HepG2 (cell line): ENCODE measurements at regions not wholly inside any gene's neighbourhood (a gene's known extent, or its start where the extent isn't known, plus 50 kb on each side); places are given as distances from the start of the nearest gene placed in this dataset.

Source experiments
- KDM2A ChIP-seq: sonication (generic); formaldehyde crosslinking; IDR thresholded peaks from 2 replicates; pipeline ENCODE4 v1.4.0; 2020; ENCODE audit warnings: low read depth, missing genetic modification reagents, borderline replicate concordance
- KMT2B ChIP-seq: IDR thresholded peaks from 2 replicates; pipeline ENCODE4 v1.6.1; 2016; ENCODE audit warnings: missing genetic modification reagents, missing compliant biosample characterization
- MIER3 ChIP-seq: IDR thresholded peaks from 2 replicates; pipeline ENCODE4 v1.6.1; 2016; ENCODE audit warnings: missing compliant biosample characterization, borderline replicate concordance
- PRPF4 ChIP-seq: fragments of 200-400 bp; formaldehyde crosslinking; IDR thresholded peaks from 2 replicates; pipeline ENCODE4 v1.6.1; 2016; ENCODE audit warnings: low read length, low read depth; ENCODE audit not compliant: poor library complexity, severe bottlenecking
- RCOR2 ChIP-seq: IDR thresholded peaks from 2 replicates; pipeline ENCODE4 v1.6.1; 2016; ENCODE audit warnings: missing biosample characterization, missing genetic modification reagents
- SIN3B ChIP-seq: fragments of 150-350 bp; IDR thresholded peaks from 2 replicates; pipeline ENCODE4 v1.6.1; 2014; ENCODE audit warnings: low read length
- TEAD3 ChIP-seq: optimal IDR thresholded peaks from 2 replicates; pipeline ENCODE3; 2016; ENCODE audit warnings: borderline replicate concordance
- ZBTB38 ChIP-seq: sonication (generic); formaldehyde crosslinking; IDR thresholded peaks from 2 replicates; pipeline ENCODE4 v1.5.1; 2020; ENCODE audit warnings: mild to moderate bottlenecking, missing genetic modification reagents
- ZFP41 ChIP-seq: sonication (generic); formaldehyde crosslinking; IDR thresholded peaks from 2 replicates; pipeline ENCODE4 v1.4.0; 2020; ENCODE audit warnings: mild to moderate bottlenecking, missing genetic modification reagents, borderline replicate concordance
- ZNF292 ChIP-seq: sonication (generic); formaldehyde crosslinking; IDR thresholded peaks from 2 replicates; pipeline ENCODE4 v1.8.1; 2022; ENCODE audit warnings: mild to moderate bottlenecking, low read depth, missing genetic modification reagents, borderline replicate concordance
- ZNF446 ChIP-seq: sonication (generic); formaldehyde crosslinking; IDR thresholded peaks from 2 replicates; pipeline ENCODE4 v1.5.0; 2020; ENCODE audit warnings: mild to moderate bottlenecking, missing genetic modification reagents
- ZNF552 ChIP-seq: sonication (generic); formaldehyde crosslinking; IDR thresholded peaks from 2 replicates; pipeline ENCODE4 v1.9.0; 2022; ENCODE audit warnings: missing genetic modification reagents, mild to moderate bottlenecking, borderline replicate concordance
- ZNF570 ChIP-seq: sonication (generic); formaldehyde crosslinking; IDR thresholded peaks from 2 replicates; pipeline ENCODE4 v1.4.0; 2020; ENCODE audit warnings: mild to moderate bottlenecking, missing genetic modification reagents, borderline replicate concordance
- ZNF619 ChIP-seq: sonication (generic); formaldehyde crosslinking; IDR thresholded peaks from 2 replicates; pipeline ENCODE4 v1.4.0; 2020; ENCODE audit warnings: mild to moderate bottlenecking, missing genetic modification reagents
- ZSCAN25 ChIP-seq: sonication (generic); formaldehyde crosslinking; IDR thresholded peaks from 2 replicates; pipeline ENCODE4 v1.8.0; 2022; ENCODE audit warnings: mild to moderate bottlenecking, missing genetic modification reagents
- TF ChIP-seq, protein P1 (sequence below): sonication (generic); formaldehyde crosslinking; IDR thresholded peaks from 2 replicates; pipeline ENCODE4 v1.5.0; 2020; ENCODE audit warnings: mild to moderate bottlenecking, missing genetic modification reagents, borderline replicate concordance
- TF ChIP-seq, protein P2 (sequence below): fragments of 450-650 bp; IDR thresholded peaks from 2 replicates; pipeline ENCODE4 v1.6.1; 2017
- TF ChIP-seq, protein P3 (sequence below): sonication (generic); formaldehyde crosslinking; IDR thresholded peaks from 2 replicates; pipeline ENCODE4; 2020; ENCODE audit warnings: missing genetic modification reagents, mild to moderate bottlenecking, borderline replicate concordance

DNA sequence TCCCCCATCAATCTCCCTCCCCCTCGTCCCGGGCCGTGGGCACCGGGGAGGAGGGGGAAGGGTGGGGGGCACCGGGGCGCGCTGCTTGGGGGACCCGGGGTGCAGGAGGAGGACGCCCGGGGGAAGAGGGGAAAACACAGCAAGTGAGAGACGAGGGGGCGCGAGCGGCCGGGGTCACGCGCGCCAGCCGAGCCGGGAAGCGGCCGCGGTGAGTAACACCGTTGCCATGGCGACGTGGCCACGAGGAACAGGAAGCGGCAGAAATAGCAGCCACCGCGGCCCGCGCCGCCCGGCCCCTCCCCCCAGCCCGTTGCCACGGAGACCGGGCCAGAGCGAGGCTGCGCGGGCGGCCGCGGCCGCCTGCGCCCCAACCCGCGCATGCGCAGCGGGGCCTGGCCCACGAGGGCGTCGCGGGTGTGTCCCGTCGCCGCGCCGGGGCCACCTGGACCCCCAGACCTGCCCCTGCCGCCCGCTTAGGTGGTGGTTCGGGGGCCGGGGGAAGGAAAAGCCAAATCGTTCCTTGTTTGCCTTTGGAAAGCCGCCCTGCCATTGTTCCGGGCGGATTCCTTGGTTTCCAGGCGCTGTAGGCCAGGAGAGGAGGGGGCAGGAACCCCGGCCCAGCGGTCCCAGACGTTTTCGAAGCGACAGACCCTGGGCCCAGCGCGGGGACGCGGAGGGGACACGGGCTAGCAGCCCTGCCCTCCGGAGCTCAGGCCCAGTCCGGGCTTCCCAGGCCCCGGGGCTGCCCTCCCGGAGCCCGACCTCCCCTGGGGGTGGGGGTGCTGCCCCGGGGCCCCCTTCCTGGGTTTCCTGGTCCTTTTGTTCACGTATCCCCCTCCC is 207.1 kb downstream of the C9orf50 start (continued):
- TF ChIP-seq, protein P1, sequence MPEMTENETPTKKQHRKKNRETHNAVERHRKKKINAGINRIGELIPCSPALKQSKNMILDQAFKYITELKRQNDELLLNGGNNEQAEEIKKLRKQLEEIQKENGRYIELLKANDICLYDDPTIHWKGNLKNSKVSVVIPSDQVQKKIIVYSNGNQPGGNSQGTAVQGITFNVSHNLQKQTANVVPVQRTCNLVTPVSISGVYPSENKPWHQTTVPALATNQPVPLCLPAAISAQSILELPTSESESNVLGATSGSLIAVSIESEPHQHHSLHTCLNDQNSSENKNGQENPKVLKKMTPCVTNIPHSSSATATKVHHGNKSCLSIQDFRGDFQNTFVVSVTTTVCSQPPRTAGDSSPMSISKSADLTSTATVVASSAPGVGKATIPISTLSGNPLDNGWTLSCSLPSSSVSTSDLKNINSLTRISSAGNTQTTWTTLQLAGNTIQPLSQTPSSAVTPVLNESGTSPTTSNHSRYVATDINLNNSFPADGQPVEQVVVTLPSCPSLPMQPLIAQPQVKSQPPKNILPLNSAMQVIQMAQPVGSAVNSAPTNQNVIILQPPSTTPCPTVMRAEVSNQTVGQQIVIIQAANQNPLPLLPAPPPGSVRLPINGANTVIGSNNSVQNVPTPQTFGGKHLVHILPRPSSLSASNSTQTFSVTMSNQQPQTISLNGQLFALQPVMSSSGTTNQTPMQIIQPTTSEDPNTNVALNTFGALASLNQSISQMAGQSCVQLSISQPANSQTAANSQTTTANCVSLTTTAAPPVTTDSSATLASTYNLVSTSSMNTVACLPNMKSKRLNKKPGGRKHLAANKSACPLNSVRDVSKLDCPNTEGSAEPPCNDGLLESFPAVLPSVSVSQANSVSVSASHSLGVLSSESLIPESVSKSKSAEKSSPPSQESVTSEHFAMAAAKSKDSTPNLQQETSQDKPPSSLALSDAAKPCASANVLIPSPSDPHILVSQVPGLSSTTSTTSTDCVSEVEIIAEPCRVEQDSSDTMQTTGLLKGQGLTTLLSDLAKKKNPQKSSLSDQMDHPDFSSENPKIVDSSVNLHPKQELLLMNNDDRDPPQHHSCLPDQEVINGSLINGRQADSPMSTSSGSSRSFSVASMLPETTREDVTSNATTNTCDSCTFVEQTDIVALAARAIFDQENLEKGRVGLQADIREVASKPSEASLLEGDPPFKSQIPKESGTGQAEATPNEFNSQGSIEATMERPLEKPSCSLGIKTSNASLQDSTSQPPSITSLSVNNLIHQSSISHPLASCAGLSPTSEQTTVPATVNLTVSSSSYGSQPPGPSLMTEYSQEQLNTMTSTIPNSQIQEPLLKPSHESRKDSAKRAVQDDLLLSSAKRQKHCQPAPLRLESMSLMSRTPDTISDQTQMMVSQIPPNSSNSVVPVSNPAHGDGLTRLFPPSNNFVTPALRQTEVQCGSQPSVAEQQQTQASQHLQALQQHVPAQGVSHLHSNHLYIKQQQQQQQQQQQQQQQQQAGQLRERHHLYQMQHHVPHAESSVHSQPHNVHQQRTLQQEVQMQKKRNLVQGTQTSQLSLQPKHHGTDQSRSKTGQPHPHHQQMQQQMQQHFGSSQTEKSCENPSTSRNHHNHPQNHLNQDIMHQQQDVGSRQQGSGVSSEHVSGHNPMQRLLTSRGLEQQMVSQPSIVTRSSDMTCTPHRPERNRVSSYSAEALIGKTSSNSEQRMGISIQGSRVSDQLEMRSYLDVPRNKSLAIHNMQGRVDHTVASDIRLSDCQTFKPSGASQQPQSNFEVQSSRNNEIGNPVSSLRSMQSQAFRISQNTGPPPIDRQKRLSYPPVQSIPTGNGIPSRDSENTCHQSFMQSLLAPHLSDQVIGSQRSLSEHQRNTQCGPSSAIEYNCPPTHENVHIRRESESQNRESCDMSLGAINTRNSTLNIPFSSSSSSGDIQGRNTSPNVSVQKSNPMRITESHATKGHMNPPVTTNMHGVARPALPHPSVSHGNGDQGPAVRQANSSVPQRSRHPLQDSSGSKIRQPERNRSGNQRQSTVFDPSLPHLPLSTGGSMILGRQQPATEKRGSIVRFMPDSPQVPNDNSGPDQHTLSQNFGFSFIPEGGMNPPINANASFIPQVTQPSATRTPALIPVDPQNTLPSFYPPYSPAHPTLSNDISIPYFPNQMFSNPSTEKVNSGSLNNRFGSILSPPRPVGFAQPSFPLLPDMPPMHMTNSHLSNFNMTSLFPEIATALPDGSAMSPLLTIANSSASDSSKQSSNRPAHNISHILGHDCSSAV: no peak
- no peak for TF ChIP-seq ZNF570 (CRISPR knock-in tag)
- TF ChIP-seq ZSCAN25 (CRISPR knock-in tag): peak; percentile 1; the same call in 1 of the 2 replicates
- peak; percentile 46; the same call in 1 of the 2 replicates for TF ChIP-seq KDM2A (CRISPR knock-in tag)
- no peak for TF ChIP-seq KMT2B (CRISPR knock-in tag)
- no peak for TF ChIP-seq ZNF619 (CRISPR knock-in tag)
- TF ChIP-seq ZNF552 (CRISPR knock-in tag): no peak
- no peak for TF ChIP-seq SIN3B
- TF ChIP-seq, protein P2, sequence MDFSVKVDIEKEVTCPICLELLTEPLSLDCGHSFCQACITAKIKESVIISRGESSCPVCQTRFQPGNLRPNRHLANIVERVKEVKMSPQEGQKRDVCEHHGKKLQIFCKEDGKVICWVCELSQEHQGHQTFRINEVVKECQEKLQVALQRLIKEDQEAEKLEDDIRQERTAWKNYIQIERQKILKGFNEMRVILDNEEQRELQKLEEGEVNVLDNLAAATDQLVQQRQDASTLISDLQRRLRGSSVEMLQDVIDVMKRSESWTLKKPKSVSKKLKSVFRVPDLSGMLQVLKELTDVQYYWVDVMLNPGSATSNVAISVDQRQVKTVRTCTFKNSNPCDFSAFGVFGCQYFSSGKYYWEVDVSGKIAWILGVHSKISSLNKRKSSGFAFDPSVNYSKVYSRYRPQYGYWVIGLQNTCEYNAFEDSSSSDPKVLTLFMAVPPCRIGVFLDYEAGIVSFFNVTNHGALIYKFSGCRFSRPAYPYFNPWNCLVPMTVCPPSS: no peak
- no peak for TF ChIP-seq ZNF446 (CRISPR knock-in tag)
- no peak for TF ChIP-seq ZNF292 (CRISPR knock-in tag)
- no peak for TF ChIP-seq TEAD3 (CRISPR knock-in tag)
- TF ChIP-seq ZBTB38 (CRISPR knock-in tag): 0 out of 2 replicates have a peak, but pooled peaks have one; percentile 43
- no peak for TF ChIP-seq RCOR2 (CRISPR knock-in tag)
- no peak for TF ChIP-seq MIER3 (CRISPR knock-in tag)
- TF ChIP-seq PRPF4: no peak
- TF ChIP-seq ZFP41 (CRISPR knock-in tag): no peak
- TF ChIP-seq, protein P3, sequence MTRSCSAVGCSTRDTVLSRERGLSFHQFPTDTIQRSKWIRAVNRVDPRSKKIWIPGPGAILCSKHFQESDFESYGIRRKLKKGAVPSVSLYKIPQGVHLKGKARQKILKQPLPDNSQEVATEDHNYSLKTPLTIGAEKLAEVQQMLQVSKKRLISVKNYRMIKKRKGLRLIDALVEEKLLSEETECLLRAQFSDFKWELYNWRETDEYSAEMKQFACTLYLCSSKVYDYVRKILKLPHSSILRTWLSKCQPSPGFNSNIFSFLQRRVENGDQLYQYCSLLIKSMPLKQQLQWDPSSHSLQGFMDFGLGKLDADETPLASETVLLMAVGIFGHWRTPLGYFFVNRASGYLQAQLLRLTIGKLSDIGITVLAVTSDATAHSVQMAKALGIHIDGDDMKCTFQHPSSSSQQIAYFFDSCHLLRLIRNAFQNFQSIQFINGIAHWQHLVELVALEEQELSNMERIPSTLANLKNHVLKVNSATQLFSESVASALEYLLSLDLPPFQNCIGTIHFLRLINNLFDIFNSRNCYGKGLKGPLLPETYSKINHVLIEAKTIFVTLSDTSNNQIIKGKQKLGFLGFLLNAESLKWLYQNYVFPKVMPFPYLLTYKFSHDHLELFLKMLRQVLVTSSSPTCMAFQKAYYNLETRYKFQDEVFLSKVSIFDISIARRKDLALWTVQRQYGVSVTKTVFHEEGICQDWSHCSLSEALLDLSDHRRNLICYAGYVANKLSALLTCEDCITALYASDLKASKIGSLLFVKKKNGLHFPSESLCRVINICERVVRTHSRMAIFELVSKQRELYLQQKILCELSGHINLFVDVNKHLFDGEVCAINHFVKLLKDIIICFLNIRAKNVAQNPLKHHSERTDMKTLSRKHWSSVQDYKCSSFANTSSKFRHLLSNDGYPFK (CRISPR knock-in tag): peak; percentile 50; the same call in 1 of the 2 replicates
